ENCODE measurements at regions not wholly inside any gene's neighbourhood (a gene's known extent, or its start where the extent isn't known, plus 50 kb on each side); places are given as distances from the start of the nearest gene placed in this dataset.

DNA sequence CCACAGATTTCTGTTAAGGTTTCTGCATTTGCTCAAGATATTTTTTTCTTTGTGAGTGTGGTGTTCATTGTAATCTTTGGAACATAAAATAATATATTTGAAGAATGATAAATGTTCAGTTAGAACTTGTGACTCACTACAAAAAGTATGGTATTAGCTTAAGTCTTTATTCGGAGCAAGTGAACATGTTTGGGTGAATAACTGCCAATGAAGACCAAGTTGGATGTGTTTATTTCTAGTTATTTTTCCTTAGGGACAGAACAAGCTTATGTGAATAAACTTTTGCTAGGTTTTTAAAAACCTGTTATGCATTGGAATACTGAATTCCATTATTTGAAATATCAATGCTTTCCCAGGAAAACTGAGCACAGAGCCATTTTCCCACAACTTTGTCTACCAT lies 418.6 kb downstream of the SLCO4C1 start:
- no peaks in the 10 kb centered on the region for H3K36me3 ChIP-seq (ENCODE audit: control insufficient read depth in 2 of 2, extremely low read depth in 1 of 2, insufficient read depth in 2 of 2, low read length in 2 of 2)
- no peak overlapping the region for H3K9ac ChIP-seq (replicated peaks; ENCODE audit: extremely low read depth, insufficient read depth, low read length)
- H3K79me2 ChIP-seq (ENCODE audit: control insufficient read depth, insufficient read depth, low read length), result no peaks in the 10 kb centered on the region
- dilution Hi-C loops (cut with MboI; ENCODE audit: extremely low pct_ligation_motif_present, low sequenced_read_pairs) (no loop called here), intact Hi-C loops (cut with micrococcal nuclease) (no loop called here)
- H4K20me1 ChIP-seq (replicated peaks; ENCODE audit: control insufficient read depth, extremely low read depth, insufficient read depth, low read length), result no peaks in the 10 kb centered on the region
- H3K27me3 ChIP-seq (ENCODE audit: control insufficient read depth in 2 of 2, insufficient read depth in 2 of 2, low read length in 2 of 2), result no peaks in the 10 kb centered on the region
- H3K27ac ChIP-seq (ENCODE audit: insufficient read depth, low read depth, low read length), result no peak overlapping the region
- POLR2A ChIA-PET, result no interaction called here
- no peaks in the 10 kb centered on the region for H3K4me1 ChIP-seq (ENCODE audit: control insufficient read depth, extremely low read depth, insufficient read depth, low read length)
- BruUV-seq (replicated peaks), result no TSS peak
- no peak overlapping the region for H2AFZ ChIP-seq (ENCODE audit: low read depth, low read length)
- no peak for DNase-seq (ENCODE audit: low read depth, low spot score)
- CTCF ChIA-PET, result no interaction called here
- H3K9me1 ChIP-seq (replicated peaks; ENCODE audit: control insufficient read depth, extremely low read depth, insufficient read depth, low read length), result no peaks in the 10 kb centered on the region
- TF ChIP-seq, protein P1, sequence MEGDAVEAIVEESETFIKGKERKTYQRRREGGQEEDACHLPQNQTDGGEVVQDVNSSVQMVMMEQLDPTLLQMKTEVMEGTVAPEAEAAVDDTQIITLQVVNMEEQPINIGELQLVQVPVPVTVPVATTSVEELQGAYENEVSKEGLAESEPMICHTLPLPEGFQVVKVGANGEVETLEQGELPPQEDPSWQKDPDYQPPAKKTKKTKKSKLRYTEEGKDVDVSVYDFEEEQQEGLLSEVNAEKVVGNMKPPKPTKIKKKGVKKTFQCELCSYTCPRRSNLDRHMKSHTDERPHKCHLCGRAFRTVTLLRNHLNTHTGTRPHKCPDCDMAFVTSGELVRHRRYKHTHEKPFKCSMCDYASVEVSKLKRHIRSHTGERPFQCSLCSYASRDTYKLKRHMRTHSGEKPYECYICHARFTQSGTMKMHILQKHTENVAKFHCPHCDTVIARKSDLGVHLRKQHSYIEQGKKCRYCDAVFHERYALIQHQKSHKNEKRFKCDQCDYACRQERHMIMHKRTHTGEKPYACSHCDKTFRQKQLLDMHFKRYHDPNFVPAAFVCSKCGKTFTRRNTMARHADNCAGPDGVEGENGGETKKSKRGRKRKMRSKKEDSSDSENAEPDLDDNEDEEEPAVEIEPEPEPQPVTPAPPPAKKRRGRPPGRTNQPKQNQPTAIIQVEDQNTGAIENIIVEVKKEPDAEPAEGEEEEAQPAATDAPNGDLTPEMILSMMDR (IDR thresholded peaks at IDR 0.05; ENCODE audit: extremely low read depth in 1 of 2, insufficient read depth in 1 of 2, low read depth in 1 of 2, low read length in 2 of 2), result no peak
- TF ChIP-seq JUN (IDR thresholded peaks at IDR 0.05; ENCODE audit: borderline replicate concordance, insufficient read depth, insufficient read length, low read depth) (no peak), POLR2AphosphoS5 (IDR thresholded peaks at IDR 0.05; ENCODE audit: insufficient read depth, low read depth, low read length) (no peak), EZH2 (IDR thresholded peaks at IDR 0.05; ENCODE audit: borderline replicate concordance, low read depth, low read length, severe bottlenecking) (no peak), MYC (IDR thresholded peaks at IDR 0.05; ENCODE audit: low read depth, low read length) (no peak), GATA2 (IDR thresholded peaks at IDR 0.05; ENCODE audit: insufficient read depth, insufficient read length, low read depth, low read length) (no peak), POLR2A (IDR thresholded peaks at IDR 0.05; ENCODE audit: low read depth, low read length) (no peak), FOS (IDR thresholded peaks at IDR 0.05; ENCODE audit: borderline replicate concordance, insufficient read depth, low read length) (no peak)
- TF ChIP-seq, protein P2, sequence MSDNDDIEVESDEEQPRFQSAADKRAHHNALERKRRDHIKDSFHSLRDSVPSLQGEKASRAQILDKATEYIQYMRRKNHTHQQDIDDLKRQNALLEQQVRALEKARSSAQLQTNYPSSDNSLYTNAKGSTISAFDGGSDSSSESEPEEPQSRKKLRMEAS (IDR thresholded peaks at IDR 0.05; ENCODE audit: insufficient read depth, insufficient read length), result no peak
- peaks cover 2% of the 10 kb centered on the region for H3K9me3 ChIP-seq (replicated peaks; ENCODE audit: control insufficient read depth, insufficient read depth, low read length)
- H3K4me3 ChIP-seq (replicated peaks in 1 of 3; ENCODE audit: insufficient read depth in 1 of 3, low read depth in 1 of 3, low read length in 3 of 3), result no peak overlapping the region
- no peak for FAIRE-seq
- no peak overlapping the region for H3K4me2 ChIP-seq (ENCODE audit: insufficient read depth, low read length)
